NCI-H1048 (cell line): ENCODE measurements at regions not wholly inside any gene's neighbourhood (a gene's known extent, or its start where the extent isn't known, plus 50 kb on each side); places are given as distances from the start of the nearest gene placed in this dataset.
A peak's percentile ranks its signal among the peaks of the same experiment; 100 is the strongest.
"Not testable (repeated sequence)": the region's sequence is repeated elsewhere in the genome, so short reads cannot be mapped to it uniquely, and the experiment has no call there.

Experiments used
- DNase-seq: peaks from one replicate; lab custom pipeline; 2025; lab: John Stamatoyannopoulos, UW

DNA sequence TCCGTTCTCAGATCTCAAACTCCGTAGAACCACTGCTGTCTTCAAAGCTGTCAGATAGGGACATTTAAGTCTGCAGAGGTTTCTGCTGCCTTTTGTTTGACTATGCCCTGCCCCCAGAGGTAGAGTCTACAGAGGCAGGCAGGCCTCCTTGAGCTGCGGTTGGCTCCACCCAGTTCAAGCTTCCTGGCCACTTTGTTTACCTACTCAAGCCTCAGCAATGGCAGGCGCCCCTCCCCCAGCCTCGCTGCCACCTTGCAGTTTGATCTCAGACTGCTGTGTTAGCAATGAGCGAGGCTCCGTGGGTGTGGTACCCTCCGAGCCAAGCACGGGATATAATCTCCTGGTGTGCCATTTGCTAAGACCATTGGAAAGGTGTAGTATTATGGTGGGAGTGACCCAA is 634.9 kb upstream of the SGO1 start:
- not testable (repeated sequence) for DNase-seq

DNA sequence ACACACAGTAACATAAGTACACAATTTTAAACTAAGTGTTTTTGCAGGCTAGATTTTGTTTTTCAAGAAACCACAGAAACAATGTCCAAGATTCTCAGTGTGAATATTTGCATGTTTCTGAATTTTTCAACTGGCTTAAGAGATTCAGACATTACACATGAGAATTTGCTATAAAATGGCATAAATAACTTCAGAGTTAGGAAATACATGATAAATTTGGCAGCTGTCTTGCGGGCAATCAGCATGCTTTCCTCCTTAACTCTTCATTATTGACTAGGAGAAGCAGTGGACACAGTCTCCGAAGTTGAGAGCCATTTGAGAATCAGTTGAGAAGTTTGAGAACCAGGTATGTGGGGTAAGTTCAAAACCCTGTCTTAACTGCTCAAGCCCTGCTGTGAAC is 625.6 kb upstream of the SGO1 start:
- no peak for DNase-seq

DNA sequence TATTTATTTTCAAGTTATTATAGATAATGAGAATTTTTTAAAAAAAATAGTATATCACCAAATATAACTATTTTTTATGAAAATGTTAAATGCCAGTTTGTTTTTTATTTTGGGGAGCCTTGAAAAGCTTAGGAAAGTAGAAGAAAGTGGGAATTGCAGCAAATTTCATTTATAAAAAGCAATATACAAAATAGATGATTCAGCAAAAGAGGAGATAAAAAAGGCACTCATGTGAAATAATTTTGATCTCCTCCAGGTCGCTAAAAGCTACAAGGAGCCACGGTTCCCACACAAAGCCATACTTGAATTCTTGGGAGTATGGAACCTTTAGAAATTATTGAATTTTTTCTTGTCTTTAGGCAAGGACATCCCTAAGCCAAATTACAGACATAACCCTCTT is 625.0 kb upstream of the SGO1 start:
- no peak for DNase-seq

DNA sequence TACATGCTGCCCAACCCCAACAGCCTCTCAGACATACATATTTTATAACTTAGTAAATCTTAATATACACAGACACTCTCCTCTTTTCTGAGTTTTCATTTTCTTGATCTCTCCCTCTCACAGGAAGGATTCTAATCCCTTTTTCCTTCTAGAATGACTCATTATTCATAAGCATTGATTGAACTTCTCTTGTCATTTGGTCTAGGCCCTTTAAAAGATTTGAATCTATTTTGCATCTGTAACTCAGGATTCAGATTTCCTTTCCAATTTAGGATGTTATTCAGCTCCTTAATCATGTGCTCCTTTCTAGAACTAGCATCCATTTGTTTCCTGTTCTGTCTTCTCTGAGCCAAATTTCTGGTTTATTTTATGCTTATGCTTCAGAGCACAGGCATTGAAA is 624.5 kb upstream of the SGO1 start:
- DNase-seq = no peak

DNA sequence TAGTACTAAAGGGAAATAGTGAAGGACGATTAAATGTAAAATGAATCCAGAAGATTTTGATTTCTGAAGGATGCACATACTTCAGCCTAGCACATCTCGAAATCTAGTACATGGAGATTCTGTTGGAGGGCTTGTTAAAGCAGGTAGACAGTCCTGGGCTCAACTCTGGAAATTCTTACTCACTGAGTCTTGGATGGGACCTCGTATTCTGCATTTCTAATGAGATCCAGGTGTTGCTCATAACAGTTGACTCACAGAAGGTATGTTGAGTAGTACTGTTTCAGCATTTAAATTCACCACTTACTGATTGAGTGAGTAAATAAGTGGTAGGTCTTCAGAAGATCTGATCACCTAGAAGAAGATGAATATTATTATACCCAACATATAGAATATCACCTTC is 623.4 kb upstream of the SGO1 start:
- DNase-seq = no peak

DNA sequence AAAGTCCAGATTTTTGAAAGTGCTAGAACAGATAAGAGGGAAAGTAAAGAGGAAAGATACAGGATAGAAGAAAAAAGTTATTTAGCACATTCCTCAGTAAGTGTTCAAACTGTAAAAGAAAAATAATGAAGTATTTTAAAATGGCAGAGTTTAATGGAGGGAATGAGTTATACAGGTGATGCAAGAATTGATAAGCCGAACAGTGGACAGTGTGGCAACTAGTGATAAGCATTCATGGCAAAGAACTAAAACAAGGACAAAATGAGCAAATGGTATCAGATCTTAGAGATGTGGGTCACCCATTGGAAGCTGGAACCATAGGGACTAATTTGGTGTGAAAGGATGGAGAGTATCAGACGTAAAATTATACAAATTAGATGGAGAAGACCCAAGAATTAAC is 622.9 kb upstream of the SGO1 start:
- DNase-seq = no peak

DNA sequence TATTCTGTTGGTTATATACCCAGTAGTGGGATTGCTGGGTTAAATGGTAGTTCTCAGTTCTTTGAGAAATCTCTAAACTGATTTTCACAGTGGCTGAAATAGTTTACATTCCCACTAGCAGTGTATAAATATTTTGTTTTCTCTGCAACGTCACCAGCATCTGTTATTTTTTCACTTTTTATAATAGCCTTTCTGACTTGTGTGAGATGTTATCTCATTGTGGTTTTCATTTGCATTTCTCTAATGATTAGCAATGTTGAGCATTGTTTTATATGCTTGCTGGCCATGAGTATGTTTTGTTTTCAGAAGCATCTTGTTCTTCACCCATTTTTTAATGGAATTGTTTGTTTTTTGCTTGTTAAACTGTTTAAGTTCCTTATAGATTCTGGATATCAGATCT is 612.7 kb upstream of the SGO1 start:
- DNase-seq = no peak

DNA sequence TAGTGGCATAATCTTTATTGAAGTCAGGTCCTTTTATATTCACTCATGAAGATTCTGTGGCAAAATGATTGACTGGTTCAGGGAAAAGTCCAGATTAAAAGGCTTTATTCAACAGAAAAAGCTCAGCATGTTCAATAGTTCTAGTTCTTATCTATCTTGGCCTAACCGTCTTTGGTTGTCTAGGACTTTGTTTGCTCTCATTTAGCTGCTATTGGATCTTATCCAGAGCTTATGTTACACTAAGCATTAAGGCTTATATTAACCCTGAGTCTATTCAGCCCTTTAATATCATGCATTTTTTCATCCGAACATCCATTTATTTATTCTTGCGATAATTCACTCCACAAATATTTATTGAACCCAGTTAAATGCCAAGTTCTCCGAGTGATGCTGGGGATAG is 601.0 kb upstream of the SGO1 start:
- no peak for DNase-seq

DNA sequence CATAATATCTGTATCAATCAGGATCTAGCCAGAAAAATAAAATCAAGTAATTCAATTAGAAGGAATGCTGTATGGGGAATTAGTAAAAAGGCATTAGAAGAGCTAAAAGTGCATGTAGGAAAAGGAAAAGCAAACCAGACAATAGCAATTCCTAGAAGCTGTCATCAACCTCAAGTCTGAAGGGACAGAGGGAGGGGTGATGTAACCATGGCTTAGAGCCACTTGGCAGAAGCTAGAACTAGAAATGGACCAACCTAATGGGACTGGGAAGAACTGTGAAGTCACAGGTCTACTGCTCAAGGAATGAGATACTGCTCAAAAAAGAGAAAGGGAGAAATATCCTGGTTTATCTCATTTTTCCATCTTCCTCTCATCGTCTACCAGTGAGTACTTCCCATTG is 590.7 kb upstream of the SGO1 start:
- DNase-seq = no peak

DNA sequence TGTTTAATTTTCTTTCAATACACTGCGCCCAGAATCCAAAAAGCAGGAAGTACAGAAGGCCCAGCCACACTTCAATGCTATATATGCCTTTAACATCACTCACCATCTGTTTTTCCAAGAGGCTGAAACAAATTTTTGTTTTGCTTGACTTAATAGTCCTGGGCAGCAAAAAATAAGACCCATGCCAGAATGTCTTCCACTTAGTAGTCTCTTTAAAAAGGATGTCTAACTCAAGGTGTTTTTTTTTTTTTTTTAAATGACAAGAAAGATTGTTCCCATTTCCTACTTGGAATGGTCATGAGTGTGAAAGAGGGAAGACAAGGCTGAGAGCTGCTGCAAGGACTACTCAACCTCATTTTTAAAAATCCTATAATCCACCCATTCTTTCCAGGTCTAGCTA is 590.3 kb upstream of the SGO1 start:
- no peak for DNase-seq

DNA sequence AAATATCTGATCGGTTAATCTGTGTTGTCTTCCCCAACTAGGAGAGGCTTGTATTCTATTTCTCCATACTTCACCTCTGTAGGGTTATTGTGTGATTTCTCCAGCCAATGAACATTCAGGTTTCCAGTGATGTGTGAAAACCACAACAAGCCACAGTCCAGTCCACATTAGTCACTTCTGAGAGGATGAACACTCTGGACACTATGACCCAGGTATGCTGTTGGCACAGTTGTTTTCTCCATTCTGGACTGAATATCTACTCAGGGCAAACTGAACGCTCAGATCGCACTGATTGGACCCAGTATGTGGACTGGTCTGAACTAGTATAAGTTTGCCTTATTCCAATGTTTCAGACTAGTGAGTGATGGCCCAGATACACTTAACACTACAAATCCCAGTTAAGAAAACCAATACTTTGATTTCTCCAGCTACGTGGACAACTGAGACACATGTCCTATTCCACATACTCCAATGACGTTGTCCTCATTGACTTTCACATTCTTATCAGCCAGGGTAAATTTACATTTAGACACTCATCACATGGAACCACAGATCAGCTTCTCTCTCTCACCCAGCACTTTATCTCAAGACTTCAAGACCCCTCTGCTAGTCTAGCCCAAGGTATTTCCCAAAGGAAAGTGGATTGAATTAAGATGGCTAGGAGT is 587.4 kb upstream of the SGO1 start:
- no peak for DNase-seq

DNA sequence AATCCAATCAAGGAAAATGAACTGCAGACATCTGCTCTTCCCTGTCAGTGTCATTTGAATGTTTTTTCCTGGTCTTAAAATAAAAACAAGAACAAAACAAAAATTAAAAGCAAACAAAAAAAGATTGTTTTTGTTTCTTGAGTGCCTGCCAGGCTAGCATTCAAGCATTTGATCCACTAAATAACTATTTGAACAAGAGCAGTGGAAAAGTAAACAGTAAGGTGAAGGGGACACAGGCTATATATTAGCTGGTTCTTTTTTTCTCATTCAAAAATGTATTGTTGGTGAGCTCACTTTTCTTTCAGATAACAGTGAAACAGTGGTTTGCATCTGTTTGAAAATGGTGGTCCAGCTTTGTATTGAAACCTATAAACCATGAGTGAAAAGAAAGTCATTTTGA is 586.9 kb upstream of the SGO1 start:
- no peak for DNase-seq

DNA sequence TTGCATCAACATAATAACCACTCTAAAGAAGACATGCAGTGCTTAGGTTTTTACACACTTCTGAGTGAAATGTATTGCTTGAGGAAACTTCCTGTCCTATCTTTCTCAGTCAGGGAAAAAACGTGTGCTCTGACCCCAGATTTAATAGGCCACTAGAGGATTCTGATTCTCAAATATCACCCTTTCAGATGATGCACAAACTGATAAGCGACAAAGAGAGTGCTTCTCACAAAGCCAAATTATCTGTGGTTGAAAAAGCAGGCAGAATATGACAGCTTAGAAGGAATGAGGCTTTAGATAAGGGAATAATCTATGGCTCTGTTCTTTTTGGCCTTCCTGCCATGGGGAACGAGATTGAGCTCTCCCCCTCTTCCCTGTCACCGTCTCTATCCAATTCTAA is 583.4 kb upstream of the SGO1 start:
- no peak for DNase-seq

DNA sequence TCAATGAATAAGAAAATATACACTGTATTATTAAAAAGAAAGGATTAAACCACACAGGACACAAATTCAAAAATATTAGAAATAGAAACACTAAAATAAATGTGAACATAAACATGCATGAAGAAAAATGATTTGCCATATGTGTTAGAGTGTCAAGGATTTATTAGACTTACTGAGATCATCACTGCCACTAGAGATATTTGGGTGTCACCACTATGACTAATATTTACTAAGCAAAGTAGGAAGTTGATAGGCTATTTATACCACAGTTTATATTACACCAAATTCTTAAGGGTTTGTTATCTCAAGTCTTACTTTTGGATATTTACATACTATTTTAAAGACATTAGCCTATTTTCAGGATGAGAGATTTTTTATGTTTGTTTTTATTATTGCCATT is 575.0 kb upstream of the SGO1 start:
- no peak for DNase-seq

DNA sequence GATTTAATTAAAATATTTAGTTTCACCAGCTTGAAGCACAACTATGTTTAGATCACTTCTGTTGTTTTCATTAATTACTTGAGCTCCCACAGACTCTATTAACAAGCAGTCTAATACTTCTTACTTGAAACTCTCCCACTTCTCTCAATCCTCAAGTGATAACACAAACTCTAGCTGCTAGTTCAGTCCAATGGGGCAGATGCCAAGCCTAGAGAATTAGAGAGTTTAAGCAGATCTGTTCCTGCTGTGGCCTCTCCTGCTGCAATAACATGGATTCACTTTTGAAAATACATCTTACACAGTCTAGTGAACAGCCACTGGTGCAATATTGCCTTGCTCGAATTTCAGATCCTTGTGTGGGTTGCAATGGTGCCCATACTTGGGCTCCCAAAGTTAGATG is 566.4 kb upstream of the SGO1 start:
- no peak for DNase-seq

DNA sequence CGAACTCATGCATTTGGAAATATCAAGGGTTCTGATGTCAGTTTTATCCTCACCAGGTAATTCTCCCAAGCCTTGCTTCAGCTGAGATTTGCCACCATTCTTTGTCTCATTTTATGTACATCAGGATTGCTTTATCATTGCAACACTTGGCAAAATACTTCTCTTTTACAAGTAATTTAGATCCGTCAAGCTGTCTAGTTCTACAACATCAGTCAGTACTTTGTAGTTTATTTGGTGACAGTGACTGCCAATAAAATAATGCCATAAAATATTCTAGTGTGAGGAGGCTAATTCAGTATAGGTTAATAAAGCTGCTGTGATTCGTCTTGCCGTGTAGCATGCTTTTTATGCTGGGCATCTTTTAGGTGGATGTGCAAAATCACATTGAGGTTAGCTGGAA is 565.3 kb upstream of the SGO1 start:
- DNase-seq = no peak

DNA sequence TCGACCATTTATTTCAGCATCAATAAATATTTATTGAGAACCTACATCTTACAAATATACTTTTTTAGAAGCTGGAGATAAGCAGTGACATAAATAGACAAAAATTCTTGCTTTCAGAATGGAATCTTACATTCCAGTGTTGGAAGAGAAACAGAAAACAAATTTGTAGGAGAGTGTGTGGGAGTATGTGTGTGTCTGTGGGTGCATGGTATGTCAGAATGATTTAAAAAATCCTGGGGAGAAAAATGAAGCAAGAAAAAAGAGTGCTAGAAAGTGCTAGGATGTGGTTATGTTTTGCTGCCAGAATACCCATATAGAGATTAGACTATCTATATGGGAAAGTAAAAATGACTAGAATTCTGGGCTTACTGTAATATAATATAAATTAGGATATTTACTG is 561.7 kb upstream of the SGO1 start:
- DNase-seq = no peak

DNA sequence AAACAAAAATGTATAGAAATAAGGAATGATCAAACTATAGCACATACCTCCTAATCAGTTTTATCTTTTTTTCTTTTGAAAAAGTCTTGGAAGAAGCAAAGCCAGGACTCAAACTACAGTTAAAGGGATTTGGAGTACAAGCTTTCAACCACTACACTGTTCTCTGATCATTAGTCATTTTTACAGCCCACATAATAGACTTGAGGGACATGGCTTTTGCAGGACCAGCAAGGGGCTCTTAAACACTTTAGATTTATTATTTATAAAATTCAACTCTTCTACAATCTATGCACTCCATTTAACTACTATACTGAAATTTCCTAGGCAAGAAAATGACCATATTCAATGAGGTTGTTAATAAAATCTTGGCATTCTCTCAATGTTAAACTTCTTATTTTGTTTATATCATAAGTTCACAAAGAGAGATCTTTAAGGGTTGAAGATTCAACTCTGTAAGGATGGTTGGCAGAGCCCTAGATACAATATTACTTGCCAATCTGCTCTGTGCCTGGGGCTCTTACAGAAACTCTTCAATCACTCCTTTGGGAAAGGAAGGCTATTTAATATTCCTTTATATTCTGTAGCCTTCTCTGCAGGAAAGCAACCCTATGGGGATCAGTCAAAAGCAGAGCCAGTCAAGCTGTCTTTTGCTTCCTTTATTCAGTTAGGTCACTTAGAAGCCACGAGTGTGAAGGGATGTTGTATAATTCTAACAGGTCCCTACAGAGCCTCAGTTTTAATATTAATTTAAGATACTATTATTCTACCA is 557.7 kb upstream of the SGO1 start:
- DNase-seq = no peak

DNA sequence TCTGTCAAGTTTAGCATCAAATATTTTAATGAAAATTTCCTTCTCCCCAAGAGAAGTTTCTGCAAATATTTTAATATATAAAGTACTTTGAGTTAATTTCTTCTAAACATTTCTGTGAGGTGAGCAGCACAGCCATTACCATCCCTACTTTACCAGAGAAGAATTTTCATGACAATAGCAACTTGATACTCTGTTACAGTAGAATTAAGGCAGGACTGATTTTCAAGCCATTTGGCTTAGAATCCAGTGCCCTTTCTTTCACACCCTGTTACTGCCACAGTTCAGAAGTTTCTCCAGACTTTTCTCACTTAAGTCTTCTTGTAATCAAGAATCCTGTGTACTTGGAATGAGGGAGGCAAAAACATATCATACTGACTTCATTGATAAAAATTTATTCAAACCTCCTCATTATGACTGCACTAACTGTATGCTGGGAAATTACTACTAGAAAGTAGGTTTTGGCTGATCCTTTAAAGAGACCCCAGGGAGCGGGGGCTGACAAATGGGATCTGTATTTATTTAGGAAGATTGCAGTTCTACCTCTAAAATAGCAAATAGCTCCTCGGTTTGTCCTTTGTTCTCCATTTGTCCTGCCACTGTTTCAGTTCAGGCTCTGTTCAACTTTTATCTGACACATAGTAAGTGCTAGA is 557.0 kb upstream of the SGO1 start:
- DNase-seq = no peak

DNA sequence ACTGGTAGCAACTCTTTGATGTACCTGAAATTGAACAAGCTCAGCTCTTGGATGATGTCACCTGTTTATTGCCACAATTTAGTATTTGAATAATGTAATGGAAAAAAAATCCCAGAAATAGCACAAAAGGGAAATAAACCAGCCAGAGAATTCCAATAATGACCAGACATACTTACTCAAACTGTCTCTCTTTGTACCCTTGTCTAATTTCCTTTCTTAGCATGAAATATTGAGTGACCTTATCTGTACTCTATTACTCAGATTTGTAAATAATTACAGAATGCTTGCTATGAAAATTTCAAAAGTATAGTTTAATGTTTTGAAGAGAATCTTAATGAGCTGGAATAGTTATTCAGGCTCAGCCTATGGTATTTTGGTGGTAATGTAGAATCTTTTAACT is 555.4 kb upstream of the SGO1 start:
- DNase-seq = peak; percentile 32

DNA sequence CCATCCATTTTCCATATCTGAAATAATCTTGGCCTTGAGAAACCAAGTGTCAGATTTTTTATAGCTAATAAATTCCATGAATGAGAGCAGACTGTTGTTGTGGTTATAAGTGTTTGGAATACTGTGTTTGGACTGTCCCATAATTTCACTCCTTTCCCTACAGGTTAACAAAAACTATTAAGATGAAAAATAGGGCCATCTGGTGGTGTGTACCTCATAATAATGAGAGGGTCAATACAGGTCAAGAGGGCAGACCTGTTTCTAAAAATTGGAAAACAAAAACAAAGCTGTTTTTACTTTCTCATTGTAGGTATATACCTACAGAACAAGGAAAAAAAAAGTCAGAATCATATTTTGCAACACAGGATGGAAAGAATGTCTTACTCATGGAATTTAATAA is 553.8 kb upstream of the SGO1 start:
- DNase-seq = no peak

DNA sequence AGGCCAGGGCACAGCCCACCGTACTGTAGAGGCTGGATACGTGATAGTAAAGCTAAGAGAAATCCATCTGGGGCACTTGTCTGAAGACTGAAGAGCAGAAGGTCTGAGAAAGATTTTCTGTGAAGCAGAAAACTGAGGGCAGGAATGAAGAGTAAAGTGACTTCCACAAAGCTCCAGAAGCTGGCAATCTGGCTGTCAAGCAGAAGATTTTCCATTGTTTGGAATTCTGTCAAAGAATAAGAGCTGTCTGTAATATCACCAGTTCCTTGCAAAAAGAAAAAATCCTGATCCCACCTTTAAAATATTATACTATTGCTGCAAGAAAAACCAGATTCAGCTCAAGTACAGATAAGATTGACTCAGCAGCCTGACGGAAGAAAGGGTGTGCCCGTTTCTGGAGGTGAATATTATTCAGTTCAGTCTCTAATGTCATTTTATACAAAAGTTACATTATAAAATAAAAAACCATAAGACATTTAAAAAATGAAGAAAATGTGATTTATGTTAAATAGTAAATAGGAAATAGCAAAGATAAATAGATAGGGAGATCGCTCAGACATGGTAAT is 550.4 kb upstream of the SGO1 start:
- no peak for DNase-seq

DNA sequence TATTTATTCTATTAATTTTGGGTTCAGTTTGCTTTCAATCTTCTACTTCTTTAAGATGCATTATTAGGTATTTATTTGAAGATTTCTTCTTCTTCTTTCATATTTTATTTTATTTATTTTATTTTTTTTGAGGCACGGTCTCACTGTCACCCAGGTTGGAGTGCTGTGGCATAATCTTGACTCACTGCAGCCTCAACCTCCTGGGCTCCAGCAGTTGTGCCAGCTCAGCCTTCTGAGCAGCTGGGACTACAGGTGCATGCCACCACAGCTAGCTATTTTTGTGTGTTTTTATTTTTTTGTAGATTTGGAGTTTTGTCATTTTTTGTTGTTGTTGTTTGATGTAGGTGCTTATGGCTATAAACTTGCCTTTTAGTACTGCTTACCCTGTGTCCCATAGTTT is 543.2 kb upstream of the SGO1 start:
- DNase-seq = no peak
